HG03378 (cell line): ENCODE measurements at regions not wholly inside any gene's neighbourhood (a gene's known extent, or its start where the extent isn't known, plus 50 kb on each side); places are given as distances from the start of the nearest gene placed in this dataset.
"Not testable (repeated sequence)": the region's sequence is repeated elsewhere in the genome, so short reads cannot be mapped to it uniquely, and the experiment has no call there.

ENCODE experiments used
- ATAC-seq: cut with Tn5 transposase; IDR thresholded peaks from one replicate; pipeline ENCODE4 v1.9.1; 2021; ENCODE audit warnings: mild to moderate bottlenecking, moderate library complexity; ENCODE audit not compliant: unreplicated experiment

GRCh38 chr5:143947313-143947712, 135.4 kb downstream of the HMHB1 start:
- no peak for ATAC-seq

- no peak for ATAC-seq
Observed at GRCh38 chr5:143952809-143953208, 140.8 kb downstream of the HMHB1 start.

- no peak for ATAC-seq
Observed at GRCh38 chr5:143953851-143954250, 141.9 kb downstream of the HMHB1 start.

- no peak for ATAC-seq
Observed at GRCh38 chr5:143955141-143955540, 143.2 kb downstream of the HMHB1 start.

- no peak for ATAC-seq
Observed at GRCh38 chr5:143957455-143957854, 145.5 kb downstream of the HMHB1 start.

GRCh38 chr5:143962201-143962600, 150.2 kb downstream of the HMHB1 start:
- ATAC-seq, result no peak

GRCh38 chr5:143964919-143965318, 153.0 kb downstream of the HMHB1 start:
- no peak for ATAC-seq

GRCh38 chr5:143966280-143966679, 154.3 kb downstream of the HMHB1 start:
- no peak for ATAC-seq

GRCh38 chr5:143968071-143968878, 156.3 kb downstream of the HMHB1 start:
- no peak for ATAC-seq

- ATAC-seq, result no peak
Observed at GRCh38 chr5:143970159-143970558, 158.2 kb downstream of the HMHB1 start.

GRCh38 chr5:143972068-143972467, 160.1 kb downstream of the HMHB1 start:
- no peak for ATAC-seq

GRCh38 chr5:143976055-143976454, 164.1 kb downstream of the HMHB1 start:
- ATAC-seq, result no peak

- no peak for ATAC-seq
Observed at GRCh38 chr5:143977891-143978461, 166.0 kb downstream of the HMHB1 start.

- ATAC-seq, result peak; percentile 78
Observed at GRCh38 chr5:143979044-143979690, 167.2 kb downstream of the HMHB1 start.

GRCh38 chr5:143980506-143980905, 168.5 kb downstream of the HMHB1 start:
- no peak for ATAC-seq

- ATAC-seq, result not testable (repeated sequence)
Observed at GRCh38 chr5:143982957-143983356, 171.0 kb downstream of the HMHB1 start.

GRCh38 chr5:143985832-143986515, 174.0 kb downstream of the HMHB1 start:
- no peak for ATAC-seq

GRCh38 chr5:143986516-143987212, 174.7 kb downstream of the HMHB1 start:
- no peak for ATAC-seq

GRCh38 chr5:143987264-143987663, 175.3 kb downstream of the HMHB1 start:
- no peak for ATAC-seq

- ATAC-seq, result no peak
Observed at GRCh38 chr5:143987751-143988560, 176.0 kb downstream of the HMHB1 start.
